Thyroid gland (tissue), 4 donors: ENCODE measurements at regions not wholly inside any gene's neighbourhood (a gene's known extent, or its start where the extent isn't known, plus 50 kb on each side); places are given as distances from the start of the nearest gene placed in this dataset.
"Not testable (repeated sequence)": the region's sequence is repeated elsewhere in the genome, so short reads cannot be mapped to it uniquely, and the experiment has no call there.

Experiments
- DNase-seq, 2 donors: peaks; one replicate each; pipeline ENCODE4 v3.0.0-alpha.2; 2019
- H3K27ac ChIP-seq, 3 donors: fragments of 200-600 bp; sonication (generic); 1 replicate in 2 of 3; 2 replicates in 1 of 3; pipeline ENCODE4 v1.5.1; 2016 to 2019; ENCODE audit warnings: mild to moderate bottlenecking in 1 of 3, moderate library complexity in 1 of 3
- H3K27me3 ChIP-seq: fragments of 200-600 bp; sonication (generic); one replicate; pipeline ENCODE4 v1.5.1; 2019
- H3K36me3 ChIP-seq, 2 donors: fragments of 200-600 bp; sonication (generic); one replicate each; pipeline ENCODE4 v1.5.1; 2016 to 2019
- H3K4me1 ChIP-seq, 2 donors: fragments of 200-600 bp; sonication (generic); one replicate each; pipeline ENCODE4 v1.5.1; 2017 to 2019
- H3K4me3 ChIP-seq, 3 donors: fragments of 200-600 bp; sonication (generic); replicated peaks in 1 of 3; 1 replicate in 2 of 3; 2 replicates in 1 of 3; pipeline ENCODE4 v1.5.1; 2016; ENCODE audit warnings: mild to moderate bottlenecking in 1 of 3
- H3K9me3 ChIP-seq: fragments of 200-600 bp; sonication (generic); one replicate; pipeline ENCODE4 v1.5.1; 2017
- CTCF ChIP-seq, 6 experiments: fragments of 200-600 bp in 3 of 6; fragments of 450-650 bp in 3 of 6; sonication (generic) in 3 of 6; IDR thresholded peaks; one replicate each; pipeline ENCODE4 v1.5.1; 2016 to 2019; ENCODE audit warnings: antibody characterized with exemption in 6 of 6, mild to moderate bottlenecking in 2 of 6, inconsistent platforms in 1 of 6, moderate library complexity in 1 of 6
- POLR2A ChIP-seq, 2 donors: fragments of 450-650 bp; IDR thresholded peaks; one replicate each; pipeline ENCODE4 v1.6.1; 2017; ENCODE audit warnings: antibody characterized with exemption in 2 of 2, mild to moderate bottlenecking in 2 of 2, moderate library complexity in 1 of 2
- WGBS, 2 donors: methylation state at CpG; one replicate each; pipeline ENCODE4 v1.1.5; 2017; 5-methylcytosine and 5-hydroxymethylcytosine counted together
- intact Hi-C: fragments of 100-400 bp; cut with DNase I; formaldehyde crosslinking; loops from one replicate; pipeline ENCODE4 v1.15.1; 2023

- H3K4me1 ChIP-seq: no peaks in the 10 kb centered on the region
- no peaks in the 10 kb centered on the region for H3K9me3 ChIP-seq
- H3K36me3 ChIP-seq: no peaks in the 10 kb centered on the region
- H3K27me3 ChIP-seq: no peaks in the 10 kb centered on the region
- no peak overlapping the region for H3K4me3 ChIP-seq
- no peak for TF ChIP-seq CTCF (IDR thresholded peaks at IDR 0.05)
- TF ChIP-seq POLR2A (IDR thresholded peaks at IDR 0.05): no peak
- no peak for DNase-seq
- intact Hi-C loops: no loop called here
- 26 to 36% methylated on average over 2 of the region's 2 CpGs for WGBS, 2 donors
- no peak overlapping the region for H3K27ac ChIP-seq
These were observed 275.8 kb downstream of the LNPK start for GRCh38 chr2:175726223-175726622.

GRCh38 chr2:175709248-175709647 is 292.8 kb downstream of the LNPK start:
- Histone ChIP-seq H3K9me3 (no peaks in the 10 kb centered on the region), H3K4me1 (no peaks in the 10 kb centered on the region), H3K4me3 (no peak overlapping the region), H3K27me3 (no peaks in the 10 kb centered on the region), H3K27ac (no peak overlapping the region), H3K36me3 (no peaks in the 10 kb centered on the region)
- intact Hi-C loops: no loop called here
- TF ChIP-seq CTCF (IDR thresholded peaks at IDR 0.05): no peak
- DNase-seq: no peak
- 64 to 67% methylated on average over 4 to 6 of the region's 6 CpGs for WGBS, 2 donors

- TF ChIP-seq CTCF (IDR thresholded peaks at IDR 0.05): no peak
- no peak for TF ChIP-seq POLR2A (IDR thresholded peaks at IDR 0.05)
- DNase-seq: no peak
- no peaks in the 10 kb centered on the region for H3K36me3 ChIP-seq
- no peaks in the 10 kb centered on the region for H3K9me3 ChIP-seq
- H3K27me3 ChIP-seq: no peaks in the 10 kb centered on the region
- H3K27ac ChIP-seq: no peak overlapping the region
- H3K4me1 ChIP-seq: no peaks in the 10 kb centered on the region
- no peak overlapping the region for H3K4me3 ChIP-seq
- intact Hi-C loops: no loop called here
- WGBS, 2 donors: 68 to 69% methylated on average over 8 of the region's 8 CpGs
These were observed 294.7 kb downstream of the LNPK start for GRCh38 chr2:175707322-175707721.

GRCh38 chr2:175704568-175704967 is 297.5 kb downstream of the LNPK start:
- H3K4me3 ChIP-seq, H3K9me3 ChIP-seq, H3K4me1 ChIP-seq, intact Hi-C loops, H3K27me3 ChIP-seq, H3K36me3 ChIP-seq, H3K27ac ChIP-seq, DNase-seq: not testable (repeated sequence)
- 95 to 97% methylated on average over 22 of the region's 22 CpGs for WGBS, 2 donors

GRCh38 chr2:175698061-175698460 is 304.0 kb downstream of the LNPK start:
- intact Hi-C loops: no loop called here
- Histone ChIP-seq H3K36me3 (no peaks in the 10 kb centered on the region), H3K4me3 (no peak overlapping the region), H3K27me3 (peaks cover 7% of the 10 kb centered on the region), H3K27ac (no peak overlapping the region), H3K9me3 (no peaks in the 10 kb centered on the region), H3K4me1 (no peaks in the 10 kb centered on the region)
- WGBS, 2 donors: 96 to 97% methylated on average over 1 of the region's 1 CpG
- no peak for DNase-seq
- TF ChIP-seq CTCF (IDR thresholded peaks at IDR 0.05) (no peak), POLR2A (IDR thresholded peaks at IDR 0.05) (no peak)
